Stomach (tissue), 4 donors: ENCODE measurements at regions not wholly inside any gene's neighbourhood (a gene's known extent, or its start where the extent isn't known, plus 50 kb on each side); places are given as distances from the start of the nearest gene placed in this dataset.

Source experiments
- CTCF ChIP-seq, 7 experiments: fragments of 450-650 bp in 4 of 7; fragments of 200-600 bp in 3 of 7; sonication (generic) in 3 of 7; IDR thresholded peaks; one replicate each; pipeline ENCODE4 v1.5.1; 2016 to 2019; ENCODE audit warnings: antibody characterized with exemption in 7 of 7, control low read depth in 2 of 7, mild to moderate bottlenecking in 1 of 7
- EP300 ChIP-seq: sonication (generic); formaldehyde crosslinking; IDR thresholded peaks from one replicate; pipeline ENCODE4 v1.6.1; 2017; ENCODE audit warnings: antibody characterized with exemption
- POLR2A ChIP-seq, 4 donors: fragments of 450-650 bp; IDR thresholded peaks; one replicate each; pipeline ENCODE4 v1.6.1; 2016; ENCODE audit warnings: antibody characterized with exemption in 4 of 4, control low read depth in 2 of 4, mild to moderate bottlenecking in 1 of 4, moderate library complexity in 1 of 4
- POLR2AphosphoS5 ChIP-seq, 3 donors: sonication (generic); formaldehyde crosslinking; IDR thresholded peaks; one replicate each; pipeline ENCODE4 v1.6.1; 2016; ENCODE audit warnings: antibody characterized with exemption in 3 of 3

- TF ChIP-seq CTCF (IDR thresholded peaks at IDR 0.05) (no peak), POLR2AphosphoS5 (IDR thresholded peaks at IDR 0.05) (no peak), POLR2A (IDR thresholded peaks at IDR 0.05) (no peak), EP300 (no peak)
Observed at GRCh38 chr5:144093400-144093799, 77.1 kb downstream of the YIPF5 start.
